Fibroblast of skin of left biceps (primary cell): ENCODE measurements at regions not wholly inside any gene's neighbourhood (a gene's known extent, or its start where the extent isn't known, plus 50 kb on each side); places are given as distances from the start of the nearest gene placed in this dataset.
"Not testable (repeated sequence)": the region's sequence is repeated elsewhere in the genome, so short reads cannot be mapped to it uniquely, and the experiment has no call there.

Experiments used
- DNase-seq, 2 experiments: peaks; one replicate each; pipeline ENCODE4 v3.0.0-alpha.2; 2013; ENCODE audit warnings: low read depth in 2 of 2

- DNase-seq: no peak
These were observed 615.0 kb upstream of the DDX18 start for GRCh38 chr2:117199511-117199910.

- DNase-seq: no peak
These were observed 601.9 kb upstream of the DDX18 start for GRCh38 chr2:117212562-117212961.

- DNase-seq: no peak
These were observed 597.3 kb upstream of the DDX18 start for GRCh38 chr2:117217145-117217544.

GRCh38 chr2:117222809-117223208 is 591.7 kb upstream of the DDX18 start:
- no peak for DNase-seq

- no peak for DNase-seq
These were observed 582.2 kb upstream of the DDX18 start for GRCh38 chr2:117232305-117232704.

DNA sequence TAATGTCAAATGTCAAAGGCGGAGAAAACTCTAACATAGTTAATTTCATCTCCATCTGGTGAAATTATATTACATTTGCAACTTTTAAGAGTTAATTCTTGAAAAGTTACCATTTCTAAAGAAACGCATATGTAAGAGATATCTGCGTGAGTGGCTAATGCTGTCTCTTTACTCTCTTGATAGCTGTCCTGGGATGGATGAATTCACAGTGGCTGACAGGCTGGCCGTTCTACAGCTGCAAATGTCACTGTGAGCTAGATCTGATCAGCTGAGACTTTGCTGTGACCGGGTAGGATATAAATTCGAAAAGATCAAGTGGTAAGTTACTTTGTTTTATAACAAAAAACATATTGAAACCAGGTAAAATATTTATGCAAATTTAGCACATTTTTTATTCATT is 557.1 kb upstream of the DDX18 start:
- no peak for DNase-seq

GRCh38 chr2:117269574-117269973 is 544.9 kb upstream of the DDX18 start:
- no peak for DNase-seq

GRCh38 chr2:117271631-117272030 is 542.9 kb upstream of the DDX18 start:
- DNase-seq: no peak

DNA sequence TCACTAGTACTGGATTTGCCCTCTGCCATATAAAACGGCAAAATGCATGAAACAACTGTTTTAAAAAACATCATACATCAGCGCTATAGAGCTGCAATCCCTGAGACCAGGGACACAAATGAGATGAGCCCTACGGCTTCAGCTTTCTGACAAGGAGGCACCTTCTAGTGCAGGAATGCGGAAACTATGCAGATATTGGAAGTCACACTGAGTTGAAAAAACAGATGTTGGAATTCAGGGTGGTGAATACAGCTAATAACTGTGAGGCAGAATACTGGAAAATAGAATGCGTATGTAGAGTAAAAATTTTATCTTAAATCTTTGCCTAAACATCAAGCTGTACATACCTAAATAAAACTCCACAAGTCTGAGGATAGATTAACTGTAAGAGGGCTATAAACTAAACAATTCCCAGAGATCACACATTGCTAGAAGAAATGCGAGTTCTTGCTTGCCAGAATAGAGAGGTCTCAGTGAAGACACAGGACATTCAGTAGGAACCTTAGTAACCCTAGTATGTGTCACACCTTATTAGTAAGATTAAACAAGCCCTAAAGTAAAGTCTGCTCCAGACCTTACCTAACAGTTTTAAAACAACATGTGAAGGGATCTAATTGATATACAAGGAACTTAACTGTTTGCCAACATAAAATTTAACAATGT is 541.4 kb upstream of the DDX18 start:
- no peak for DNase-seq

DNA sequence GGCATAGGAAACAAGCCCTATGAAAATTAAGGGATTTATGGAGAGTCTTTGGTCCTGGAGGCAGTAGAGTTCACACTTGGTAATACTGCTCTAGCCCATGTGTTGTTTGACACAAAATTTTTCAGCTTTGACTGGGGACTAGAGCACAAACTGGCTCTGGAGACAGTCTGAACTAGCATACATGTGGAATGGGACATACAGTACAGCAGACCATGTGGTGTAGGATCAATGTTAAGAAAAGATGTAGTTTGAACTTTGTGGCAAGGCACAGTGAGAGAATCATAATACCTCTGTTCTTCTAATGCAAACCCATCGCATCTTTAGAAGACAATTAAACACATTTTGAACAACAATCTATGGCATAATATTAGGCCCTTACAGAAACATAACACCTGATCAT is 521.5 kb upstream of the DDX18 start:
- DNase-seq: no peak

DNA sequence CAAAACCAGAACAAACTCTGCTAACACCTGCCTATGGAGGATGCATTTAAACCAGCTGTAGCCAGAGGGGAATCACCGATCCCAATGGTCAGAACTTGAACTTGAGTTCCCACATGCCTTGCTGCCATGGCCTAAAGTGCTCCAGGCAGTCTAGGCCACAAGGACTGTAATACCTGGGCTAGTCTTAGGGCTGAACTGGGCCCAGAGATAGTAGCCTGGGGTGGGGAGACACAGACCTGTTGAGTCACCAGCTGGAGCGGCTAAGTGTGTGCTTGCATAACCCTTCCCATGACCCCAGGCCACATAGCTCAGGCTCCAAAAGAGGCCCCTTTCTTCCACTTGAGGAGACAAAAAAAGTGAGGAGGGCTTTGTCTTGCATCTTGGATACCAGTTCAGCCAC is 515.0 kb upstream of the DDX18 start:
- DNase-seq: no peak

DNA sequence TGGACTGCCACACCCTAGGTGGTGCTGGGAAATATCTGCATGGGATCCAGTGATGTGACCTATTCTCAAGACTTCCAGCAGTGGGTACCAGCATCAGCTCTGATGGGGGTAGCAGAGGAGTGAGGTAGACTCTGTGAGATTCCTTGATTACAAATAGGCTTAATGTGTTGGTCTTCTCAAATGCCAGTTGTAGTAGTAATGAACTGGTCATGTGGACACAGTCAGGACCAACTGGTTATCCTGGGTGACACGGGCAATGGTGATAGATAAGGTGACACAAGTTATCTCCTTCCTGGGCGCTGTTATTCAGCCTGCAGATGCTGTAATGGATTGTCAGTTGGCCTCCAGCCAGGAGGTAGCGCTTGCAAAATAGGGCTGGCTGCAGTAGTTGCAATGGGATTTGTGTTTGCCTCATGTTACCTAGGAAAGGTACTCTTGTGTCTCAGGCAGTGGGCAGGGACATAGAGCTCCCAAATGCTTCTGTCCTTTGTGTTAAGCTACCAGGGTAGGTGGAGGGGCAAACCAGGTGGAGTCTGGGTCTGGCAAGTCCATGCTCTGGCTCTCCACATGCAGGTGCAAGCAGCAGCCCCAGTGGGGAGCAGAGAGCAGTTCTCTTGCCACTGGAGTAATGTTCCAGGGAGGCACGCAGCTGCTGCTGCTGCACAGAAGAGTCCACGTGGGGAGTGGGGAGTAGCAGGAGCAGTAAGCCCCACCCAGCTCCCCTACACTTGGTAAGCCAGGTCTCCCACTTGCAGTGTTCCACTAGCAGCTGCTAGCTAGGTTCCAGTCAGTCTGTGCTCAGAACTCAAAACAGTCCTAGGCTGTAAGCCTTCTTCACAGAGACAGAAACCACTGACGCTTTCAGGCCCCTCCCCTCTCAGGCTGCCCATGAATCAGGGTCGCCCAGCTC is 505.4 kb upstream of the DDX18 start:
- DNase-seq: no peak

DNA sequence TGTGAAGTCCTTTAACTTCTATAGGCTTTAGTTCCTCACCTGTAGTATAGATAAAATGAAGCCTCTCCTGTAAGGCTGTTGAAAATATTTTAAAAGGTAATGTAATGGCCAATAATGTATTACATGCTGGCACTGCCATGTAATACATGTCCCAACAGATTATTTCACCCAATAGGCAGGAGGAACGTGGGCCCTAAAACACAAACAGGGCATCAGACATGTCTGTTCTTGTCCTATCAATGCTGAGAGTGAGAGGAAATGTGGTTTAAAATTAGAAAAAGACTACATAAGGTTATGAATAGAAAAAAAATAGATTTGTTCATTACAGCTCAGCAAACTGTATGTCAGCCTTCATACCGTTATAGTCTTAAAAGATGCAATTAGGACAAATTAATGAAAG is 492.7 kb upstream of the DDX18 start:
- DNase-seq: no peak

DNA sequence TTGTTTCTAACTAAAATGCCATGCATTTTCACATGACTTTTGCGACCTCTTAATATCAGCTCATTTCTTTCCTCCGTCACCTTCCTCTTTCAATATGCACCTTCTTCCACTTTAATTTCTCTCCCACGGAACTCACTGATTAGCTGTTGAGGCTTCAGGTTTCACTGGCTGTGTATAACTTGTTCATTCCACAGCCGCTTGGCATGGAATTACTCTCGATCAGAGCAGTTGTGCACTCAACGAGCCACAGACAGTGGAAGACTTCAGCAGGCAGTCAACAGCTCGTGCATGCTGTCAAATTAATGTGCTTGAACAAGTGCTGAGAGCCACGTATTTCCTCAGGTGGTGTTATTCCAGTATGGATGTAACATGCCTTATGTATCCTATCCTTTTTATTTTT is 491.2 kb upstream of the DDX18 start:
- no peak for DNase-seq

GRCh38 chr2:117330641-117331040 is 483.9 kb upstream of the DDX18 start:
- DNase-seq: no peak

GRCh38 chr2:117335967-117336366 is 478.5 kb upstream of the DDX18 start:
- no peak for DNase-seq

GRCh38 chr2:117336496-117336895 is 478.0 kb upstream of the DDX18 start:
- no peak for DNase-seq

DNA sequence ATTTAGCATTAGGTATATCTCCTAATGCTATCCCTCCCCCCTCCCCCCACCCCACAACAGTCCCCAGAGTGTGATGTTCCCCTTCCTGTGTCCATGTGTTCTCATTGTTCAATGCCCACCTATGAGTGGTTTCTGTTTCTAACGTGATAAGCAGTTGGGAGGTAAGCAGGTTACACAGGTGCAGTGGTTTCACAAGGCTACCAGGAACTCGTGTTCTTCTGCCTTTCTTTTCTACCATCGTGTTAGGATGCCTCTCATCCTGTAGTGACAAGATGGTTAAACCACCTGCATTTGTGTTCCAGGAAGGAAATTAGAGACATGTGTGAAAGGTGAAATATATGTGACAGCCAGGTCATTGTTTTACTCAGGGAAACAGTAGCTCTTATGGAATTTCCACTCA is 476.5 kb upstream of the DDX18 start:
- DNase-seq: not testable (repeated sequence)

- no peak for DNase-seq
These were observed 474.5 kb upstream of the DDX18 start for GRCh38 chr2:117339980-117340379.

- DNase-seq: no peak
These were observed 472.8 kb upstream of the DDX18 start for GRCh38 chr2:117341690-117342089.

GRCh38 chr2:117342415-117342814 is 472.1 kb upstream of the DDX18 start:
- DNase-seq: no peak

GRCh38 chr2:117349687-117350086 is 464.8 kb upstream of the DDX18 start:
- DNase-seq: no peak

- DNase-seq: no peak
These were observed 463.1 kb upstream of the DDX18 start for GRCh38 chr2:117351396-117351795.
